H9 (cell line): ENCODE measurements at regions not wholly inside any gene's neighbourhood (a gene's known extent, or its start where the extent isn't known, plus 50 kb on each side); places are given as distances from the start of the nearest gene placed in this dataset.

Experiments
- DNase-seq: peaks from one replicate; pipeline ENCODE4 v3.0.0-alpha.2; 2017
- H2AFZ ChIP-seq: one replicate; pipeline ENCODE4 v1.6.1; 2013; ENCODE audit warnings: mild to moderate bottlenecking, low read length, control low read depth, moderate library complexity
- H2AK5ac ChIP-seq: 2 replicates; pipeline ENCODE4 v1.6.1; 2013; ENCODE audit warnings: low read length, control low read depth, mixed read lengths; ENCODE audit not compliant: insufficient read length
- H2BK120ac ChIP-seq: one replicate; pipeline ENCODE4 v1.6.1; 2013; ENCODE audit warnings: low read depth, mild to moderate bottlenecking, low read length, control low read depth, inconsistent platforms; ENCODE audit not compliant: poor library complexity, severe bottlenecking
- H2BK12ac ChIP-seq: 2 replicates; pipeline ENCODE4 v1.6.1; 2013; ENCODE audit warnings: low read length, control low read depth, mixed read lengths, low read depth; ENCODE audit not compliant: insufficient read length
- H2BK15ac ChIP-seq: 2 replicates; pipeline ENCODE4 v1.6.1; 2013; ENCODE audit warnings: low read depth, low read length, control low read depth
- H2BK20ac ChIP-seq: one replicate; pipeline ENCODE4 v1.6.1; 2013; ENCODE audit warnings: low read depth, mild to moderate bottlenecking, low read length, control low read depth, inconsistent platforms; ENCODE audit not compliant: poor library complexity, severe bottlenecking
- H2BK5ac ChIP-seq: 2 replicates; pipeline ENCODE4 v1.6.1; 2013; ENCODE audit warnings: low read length, control low read depth, mixed read lengths; ENCODE audit not compliant: insufficient read length
- H3K14ac ChIP-seq: 2 replicates; pipeline ENCODE4 v1.6.1; 2013; ENCODE audit warnings: low read length, control low read depth; ENCODE audit not compliant: insufficient read depth
- H3K18ac ChIP-seq: 2 replicates; pipeline ENCODE4 v1.6.1; 2013; ENCODE audit warnings: low read depth, mild to moderate bottlenecking, mixed read lengths, low read length, control low read depth; ENCODE audit not compliant: insufficient read length
- H3K23ac ChIP-seq: 2 replicates; pipeline ENCODE4 v1.6.1; 2013; ENCODE audit warnings: low read length, control low read depth, mixed read lengths, low read depth; ENCODE audit not compliant: insufficient read length
- H3K23me2 ChIP-seq: 2 replicates; pipeline ENCODE4 v1.6.1; 2013; ENCODE audit warnings: low read depth, mild to moderate bottlenecking, mixed read lengths, low read length, control low read depth; ENCODE audit not compliant: insufficient read length, poor library complexity, severe bottlenecking
- H3K27ac ChIP-seq: 2 replicates; pipeline ENCODE4 v1.5.1; 2013; ENCODE audit warnings: low read length, control low read depth, mixed read lengths, low read depth; ENCODE audit not compliant: insufficient read length
- H3K27me3 ChIP-seq: 2 replicates; pipeline ENCODE4 v1.6.1; 2013; ENCODE audit warnings: low read length, control low read depth, inconsistent platforms; ENCODE audit not compliant: insufficient read depth
- H3K4ac ChIP-seq: 2 replicates; pipeline ENCODE4 v1.6.1; 2013; ENCODE audit warnings: low read depth, mild to moderate bottlenecking, control low read depth, inconsistent platforms, low read length, moderate library complexity
- H3K4me1 ChIP-seq: 2 replicates; pipeline ENCODE4 v1.6.1; 2013; ENCODE audit warnings: low read length, control low read depth, inconsistent platforms; ENCODE audit not compliant: insufficient read depth
- H3K4me2 ChIP-seq: 2 replicates; pipeline ENCODE4 v1.6.1; 2013; ENCODE audit warnings: low read length, control low read depth, mixed read lengths; ENCODE audit not compliant: insufficient read length, insufficient read depth
- H3K56ac ChIP-seq: 2 replicates; pipeline ENCODE4 v1.6.1; 2013; ENCODE audit warnings: low read depth, mild to moderate bottlenecking, mixed read lengths, low read length, control low read depth; ENCODE audit not compliant: insufficient read length
- H3K79me1 ChIP-seq: 2 replicates; pipeline ENCODE4 v1.6.1; 2013; ENCODE audit warnings: low read depth, mild to moderate bottlenecking, moderate library complexity, low read length, control low read depth, inconsistent platforms; ENCODE audit not compliant: insufficient read depth, poor library complexity, severe bottlenecking
- H3K79me2 ChIP-seq: 2 replicates; pipeline ENCODE4 v1.6.1; 2013; ENCODE audit warnings: low read length, control low read depth, inconsistent platforms; ENCODE audit not compliant: insufficient read depth
- H3K9ac ChIP-seq: 2 replicates; pipeline ENCODE4 v1.6.1; 2013; ENCODE audit warnings: low read length, control low read depth, mixed read lengths; ENCODE audit not compliant: insufficient read length; ENCODE audit errors: extremely low read depth
- H3K9me3 ChIP-seq: one replicate; pipeline ENCODE4 v1.6.1; 2013; ENCODE audit warnings: low read depth, low read length, inconsistent platforms; ENCODE audit not compliant: control insufficient read depth
- H3T11ph ChIP-seq: one replicate; pipeline ENCODE4 v1.6.1; 2013; ENCODE audit warnings: mild to moderate bottlenecking, low read length, control low read depth, inconsistent platforms
- H4K20me1 ChIP-seq: one replicate; pipeline ENCODE4 v1.6.1; 2013; ENCODE audit not compliant: control insufficient read depth, insufficient read length, insufficient read depth
- H4K5ac ChIP-seq: 2 replicates; pipeline ENCODE4 v1.6.1; 2013; ENCODE audit warnings: low read depth, mild to moderate bottlenecking, mixed read lengths, low read length, control low read depth; ENCODE audit not compliant: insufficient read length
- H4K8ac ChIP-seq: replicated peaks from 2 replicates; pipeline ENCODE4 v1.6.1; 2013; ENCODE audit warnings: low read length, control low read depth, mixed read lengths, low read depth; ENCODE audit not compliant: insufficient read length
- H4K91ac ChIP-seq: 2 replicates; pipeline ENCODE4 v1.6.1; 2013; ENCODE audit warnings: low read depth, mild to moderate bottlenecking, moderate library complexity, mixed read lengths, low read length, control low read depth; ENCODE audit not compliant: insufficient read length
- H3K27ac Mint-ChIP-seq, 3 experiments: 2 replicates in 2 of 3; 3 replicates in 1 of 3; pipeline ENCODE4 v1.8.0; 2020 to 2021; ENCODE audit warnings: mixed read lengths in 3 of 3, mild to moderate bottlenecking in 1 of 3, moderate library complexity in 1 of 3
- H3K27me3 Mint-ChIP-seq: 2 replicates; pipeline ENCODE4 v1.8.0; 2021; ENCODE audit warnings: low read depth, mild to moderate bottlenecking, moderate library complexity, mixed read lengths
- H3K36me3 Mint-ChIP-seq, 3 experiments: 2 replicates in 2 of 3; 3 replicates in 1 of 3; pipeline ENCODE4 v1.8.0; 2020 to 2021; ENCODE audit warnings: low read depth in 3 of 3, mixed read lengths in 3 of 3; ENCODE audit not compliant: insufficient read depth in 1 of 3
- H3K4me1 Mint-ChIP-seq, 2 experiments: 2 replicates each; pipeline ENCODE4 v1.8.0; 2020; ENCODE audit warnings: mixed read lengths in 2 of 2
- H3K4me3 Mint-ChIP-seq, 2 experiments: 2 replicates in 1 of 2; 3 replicates in 1 of 2; pipeline ENCODE4 v1.8.0; 2020 to 2021; ENCODE audit warnings: mild to moderate bottlenecking in 2 of 2, mixed read lengths in 2 of 2, moderate library complexity in 1 of 2
- H3K9me3 Mint-ChIP-seq, 2 experiments: 2 replicates in 1 of 2; 3 replicates in 1 of 2; pipeline ENCODE4 v1.8.0; 2020; ENCODE audit warnings: mild to moderate bottlenecking in 2 of 2, mixed read lengths in 2 of 2, moderate library complexity in 1 of 2
- CTCF ChIP-seq: fragments of 200-600 bp; sonication (generic); conservative IDR thresholded peaks from 3 replicates; pipeline ENCODE4 v1.8.0; 2021; ENCODE audit warnings: antibody characterized with exemption, mild to moderate bottlenecking
- WGBS: extraction: QIAGEN DNeasy Blood & Tissue Kit; methylation state at CpG from one replicate; pipeline ENCODE4 v1.1.7; 2013; ENCODE audit warnings: missing lambda C conversion rate, low lambda C conversion rate, mixed read lengths; ENCODE audit not compliant: insufficient read length; ENCODE audit errors: extremely low coverage; 5-methylcytosine and 5-hydroxymethylcytosine counted together

GRCh38 chr2:41314511-41315070 lies 733.2 kb upstream of the PKDCC start:
- TF ChIP-seq CTCF: no peak
- Mint-ChIP-seq H3K27ac (no peak overlapping the region), H3K9me3 (no peaks in the 10 kb centered on the region), H3K4me1 (no peaks in the 10 kb centered on the region), H3K4me3 (no peak overlapping the region), H3K36me3 (no peaks in the 10 kb centered on the region), H3K27me3 (no peaks in the 10 kb centered on the region)
- Histone ChIP-seq H2BK120ac (no peak overlapping the region), H3K18ac (no peak overlapping the region), H2BK20ac (no peak overlapping the region), H3K56ac (no peak overlapping the region), H4K91ac (no peak overlapping the region), H3T11ph (no peak overlapping the region), H3K4me1 (no peaks in the 10 kb centered on the region), H2BK12ac (no peak overlapping the region), H2BK5ac (no peak overlapping the region), H3K23ac (no peak overlapping the region), H3K4ac (no peak overlapping the region), H2BK15ac (no peak overlapping the region), H3K79me2 (no peaks in the 10 kb centered on the region), H3K14ac (no peak overlapping the region), H3K27me3 (no peaks in the 10 kb centered on the region), H3K9ac (no peak overlapping the region), H4K8ac (no peak overlapping the region), H3K27ac (no peak overlapping the region), H4K20me1 (no peaks in the 10 kb centered on the region), H3K23me2 (no peaks in the 10 kb centered on the region), H3K9me3 (no peaks in the 10 kb centered on the region), H3K4me2 (no peak overlapping the region), H3K79me1 (no peaks in the 10 kb centered on the region), H4K5ac (no peak overlapping the region), H2AFZ (no peak overlapping the region), H2AK5ac (no peak overlapping the region)
- no peak for DNase-seq
- WGBS: no CpG with 5 or more reads among the region's 3 CpGs
